GDM1 (cell line): ENCODE measurements at regions not wholly inside any gene's neighbourhood (a gene's known extent, or its start where the extent isn't known, plus 50 kb on each side); places are given as distances from the start of the nearest gene placed in this dataset.
A peak's percentile ranks its signal among the peaks of the same experiment; 100 is the strongest.
"Not testable (repeated sequence)": the region's sequence is repeated elsewhere in the genome, so short reads cannot be mapped to it uniquely, and the experiment has no call there.

Experiments
- DNase-seq: peaks from one replicate; lab custom pipeline; 2025; lab: John Stamatoyannopoulos, UW

DNA sequence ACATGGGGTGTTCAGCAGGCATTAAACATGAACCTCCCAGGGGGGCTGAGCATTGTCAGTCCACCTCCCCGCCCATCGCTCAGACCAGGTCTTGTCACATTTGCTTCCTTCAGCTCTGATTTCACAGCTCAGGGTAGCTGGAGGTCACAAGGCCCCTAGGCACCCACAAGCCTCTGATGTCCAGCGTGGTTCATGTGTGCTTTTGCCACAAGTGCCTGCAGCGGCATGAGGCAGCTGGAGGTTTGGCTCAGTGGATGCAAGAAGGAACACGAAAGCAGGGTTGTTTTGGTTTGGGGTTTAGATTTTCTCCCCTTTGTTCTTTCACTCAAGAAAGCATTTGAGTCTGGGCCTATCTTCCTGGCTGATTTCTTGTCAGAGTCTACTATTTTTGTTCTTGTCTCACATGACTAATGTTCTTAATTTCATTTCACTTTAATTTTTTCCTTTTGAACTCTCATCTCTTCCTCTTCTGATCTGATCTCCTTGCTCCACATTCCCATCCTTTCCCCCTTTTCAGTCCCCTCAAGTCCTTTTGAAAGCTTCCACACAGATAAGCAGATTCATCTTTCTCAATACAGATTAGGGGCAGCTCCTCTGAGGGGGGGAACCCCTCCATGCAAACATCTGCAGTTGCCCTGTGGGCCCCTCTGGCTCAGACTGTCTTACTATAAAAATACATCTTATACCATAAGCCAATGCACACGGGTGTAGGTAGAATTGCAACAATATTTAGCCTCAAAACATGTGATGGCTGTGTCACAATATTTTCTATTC lies 68.1 kb upstream of the CEP85L start:
- DNase-seq, result no peak

DNA sequence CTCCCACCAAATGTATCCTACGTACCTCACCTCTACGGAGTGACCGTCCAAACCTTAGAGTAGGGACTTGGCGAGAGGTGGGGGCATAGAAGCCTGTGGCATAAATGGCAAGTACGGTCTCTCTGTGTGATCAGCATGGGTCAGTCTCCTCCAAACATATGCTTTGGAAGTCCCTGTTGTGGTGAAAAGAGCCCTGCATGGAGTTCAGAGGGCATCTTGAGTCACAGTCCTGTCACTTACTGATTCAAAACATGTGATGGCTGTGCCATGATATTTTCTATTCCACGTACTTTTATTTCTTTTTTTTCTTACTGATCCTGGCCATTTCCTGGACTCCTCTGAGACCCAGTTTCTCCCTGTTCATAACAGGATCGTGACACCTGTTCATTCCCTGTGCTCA lies 67.5 kb upstream of the CEP85L start:
- DNase-seq, result no peak

DNA sequence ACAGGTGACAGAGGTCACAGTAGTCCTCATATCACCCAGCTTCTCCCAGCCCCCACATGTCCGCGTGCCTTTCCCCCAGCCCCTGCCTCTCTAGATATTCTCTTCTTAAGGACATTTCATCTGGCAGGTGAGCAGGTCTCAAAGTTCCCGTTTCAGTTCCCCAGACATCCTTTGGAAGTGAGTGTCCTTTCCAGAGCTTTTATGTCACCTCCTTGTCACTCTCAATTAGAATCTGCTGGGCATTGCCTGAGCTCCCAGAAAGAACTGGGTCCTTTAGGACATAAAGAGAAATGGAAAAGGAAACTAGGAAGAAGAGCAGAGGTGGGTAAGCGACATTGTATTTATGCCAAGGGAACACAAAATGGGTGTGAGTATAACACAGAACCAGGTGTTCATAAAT lies 66.9 kb upstream of the CEP85L start:
- DNase-seq, result no peak

DNA sequence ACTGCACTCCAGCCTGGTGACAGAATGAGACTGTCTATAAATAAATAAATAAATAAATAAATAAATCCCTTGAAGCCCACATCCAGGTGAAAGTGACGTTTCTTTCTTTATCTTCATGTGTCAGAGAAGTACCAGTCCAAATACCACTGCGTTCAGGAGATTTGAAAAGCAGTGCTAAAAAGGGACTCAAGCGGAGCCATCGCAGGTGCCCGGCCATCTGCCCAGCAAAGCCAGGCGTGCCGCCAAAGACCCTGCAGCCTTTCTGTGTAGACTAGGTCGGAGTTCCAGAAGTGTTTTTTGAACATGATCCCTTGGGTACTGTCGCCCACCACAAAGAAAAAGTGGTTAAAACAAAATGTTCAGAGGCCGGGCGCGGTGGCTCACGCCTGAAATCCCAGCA lies 65.7 kb upstream of the CEP85L start:
- no peak for DNase-seq

DNA sequence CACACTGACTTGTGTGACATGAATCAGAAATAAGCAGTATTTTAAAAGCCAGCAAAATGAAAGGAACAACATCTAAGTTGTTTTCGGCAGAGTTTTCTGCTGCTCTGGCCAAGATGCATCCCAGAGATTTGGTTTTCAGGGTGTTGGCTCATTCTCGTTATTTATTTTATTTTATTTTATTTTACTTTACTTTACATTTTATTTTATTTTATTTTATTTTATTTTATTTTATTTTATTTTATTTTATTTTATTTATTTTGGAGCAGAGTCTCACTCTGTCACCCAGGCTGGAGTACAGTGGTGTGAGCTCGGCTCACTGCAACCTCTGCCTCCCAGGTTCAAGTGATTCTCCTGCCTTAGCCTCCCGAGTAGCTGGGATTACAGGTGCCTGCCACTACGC lies 64.5 kb upstream of the CEP85L start:
- DNase-seq, result not testable (repeated sequence)

DNA sequence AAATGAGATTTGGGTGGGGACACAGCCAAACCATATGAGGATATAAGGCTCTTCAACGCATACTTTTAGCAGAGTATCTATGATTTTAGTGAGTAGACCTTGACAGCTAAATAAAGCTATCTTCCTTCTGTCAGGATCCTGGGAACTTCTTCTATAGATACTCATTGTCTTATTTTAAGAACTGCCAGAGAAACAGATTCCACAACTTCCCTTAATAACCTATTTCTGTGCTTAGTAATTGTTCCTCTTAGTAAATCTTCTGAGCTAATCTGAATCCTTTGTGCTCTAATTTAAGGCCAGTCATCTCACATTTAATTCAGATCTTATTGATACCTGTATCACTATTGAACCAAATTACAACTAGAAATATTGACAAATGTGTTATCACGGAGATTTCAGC lies 64.0 kb upstream of the CEP85L start:
- DNase-seq, result no peak

DNA sequence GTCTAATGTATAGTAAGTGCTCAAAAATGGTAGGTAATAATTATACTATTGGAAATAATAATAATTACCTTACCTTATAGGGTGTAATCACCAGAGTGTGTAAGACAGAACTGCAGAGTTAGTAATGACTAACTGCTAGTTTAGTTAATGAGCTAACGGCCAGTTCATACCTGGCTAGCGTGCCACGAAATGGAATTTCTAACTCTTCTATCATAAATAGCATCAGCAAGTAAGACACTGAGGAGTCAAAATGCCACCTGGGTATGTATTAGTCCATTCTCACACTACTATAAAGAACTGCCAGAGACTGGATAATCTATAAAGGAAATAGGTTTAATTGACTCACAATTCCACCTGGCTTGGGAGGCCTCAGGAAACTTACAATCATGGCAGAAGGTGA lies 63.4 kb upstream of the CEP85L start:
- no peak for DNase-seq

DNA sequence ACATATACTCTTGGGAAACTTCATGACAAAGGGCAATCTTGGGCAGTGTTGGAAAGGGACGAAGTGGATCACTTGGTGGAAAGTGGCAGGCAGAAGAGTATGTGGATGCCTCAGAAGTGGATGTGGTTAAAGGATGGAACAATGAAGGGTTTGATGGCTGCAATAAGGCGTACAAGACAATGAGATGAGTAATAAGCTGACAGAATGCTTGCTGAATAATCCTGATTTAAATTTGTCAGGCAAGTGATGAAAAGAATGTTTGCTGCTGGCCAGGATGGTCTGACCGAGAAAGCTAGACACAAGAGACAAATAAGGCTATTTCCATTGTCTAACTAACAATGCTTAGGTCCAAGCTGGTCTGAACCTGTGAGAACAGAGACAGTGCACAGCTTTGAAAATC lies 61.6 kb upstream of the CEP85L start:
- DNase-seq, result no peak

DNA sequence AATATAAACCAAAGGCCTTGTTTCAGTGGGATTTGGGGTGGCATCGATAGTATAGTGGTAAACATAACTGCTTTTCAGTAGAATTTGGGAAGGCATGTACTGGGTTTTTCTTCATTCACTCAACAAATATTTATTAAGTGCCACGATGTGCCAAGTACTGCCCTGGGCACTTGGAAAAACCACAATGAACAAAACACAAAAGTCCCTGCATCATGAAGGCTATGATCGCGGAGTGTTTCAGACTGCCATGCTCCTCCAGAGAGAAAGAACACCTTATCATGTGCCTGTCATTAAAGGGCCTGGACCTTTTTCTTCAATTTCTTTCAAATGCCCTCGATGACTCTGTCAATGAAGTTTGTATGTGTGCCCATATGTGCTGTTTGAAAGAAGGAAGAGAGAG lies 59.2 kb upstream of the CEP85L start:
- DNase-seq, result no peak

DNA sequence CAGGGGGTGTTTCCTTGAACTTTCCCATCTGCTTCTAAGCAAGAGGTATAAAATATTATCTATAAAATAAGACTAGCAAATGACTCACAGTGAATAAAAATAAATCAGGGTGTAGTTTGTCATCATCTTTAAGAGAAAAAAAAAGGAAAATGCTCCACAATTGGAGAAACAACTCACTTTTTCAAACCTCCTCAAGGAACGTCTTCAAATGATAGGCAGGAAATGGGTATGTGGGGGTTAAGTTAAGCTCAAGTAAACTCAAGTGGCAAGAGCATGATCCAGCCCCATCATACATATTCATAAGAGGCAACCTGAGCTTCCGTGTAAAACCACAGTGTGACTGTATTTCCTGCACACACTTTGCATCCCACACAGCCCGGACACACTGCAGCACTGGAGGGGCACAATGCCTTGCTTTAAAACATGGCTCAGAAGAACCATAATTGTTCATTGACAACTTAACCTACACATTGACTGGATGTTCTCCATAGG lies 58.5 kb upstream of the CEP85L start:
- DNase-seq, result peak; percentile 75

DNA sequence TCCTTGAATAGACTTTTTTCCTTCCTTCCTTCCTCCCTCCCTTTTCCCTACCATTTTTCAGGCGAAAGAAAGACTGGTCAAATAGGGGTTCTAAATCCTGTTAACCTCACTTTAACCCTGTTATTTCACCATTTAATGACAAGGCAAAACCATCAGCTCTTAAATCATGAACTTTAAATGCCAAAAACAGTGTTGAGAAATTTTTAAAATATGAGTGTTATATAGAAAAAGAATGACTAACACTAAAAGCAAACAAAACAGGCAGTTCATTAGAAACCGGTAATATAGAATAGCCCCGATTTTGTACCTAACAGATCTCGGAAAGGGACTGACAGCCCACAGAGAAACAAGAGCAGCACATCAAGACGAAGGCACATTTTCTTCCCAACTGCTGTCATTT lies 57.4 kb upstream of the CEP85L start:
- DNase-seq, result no peak

DNA sequence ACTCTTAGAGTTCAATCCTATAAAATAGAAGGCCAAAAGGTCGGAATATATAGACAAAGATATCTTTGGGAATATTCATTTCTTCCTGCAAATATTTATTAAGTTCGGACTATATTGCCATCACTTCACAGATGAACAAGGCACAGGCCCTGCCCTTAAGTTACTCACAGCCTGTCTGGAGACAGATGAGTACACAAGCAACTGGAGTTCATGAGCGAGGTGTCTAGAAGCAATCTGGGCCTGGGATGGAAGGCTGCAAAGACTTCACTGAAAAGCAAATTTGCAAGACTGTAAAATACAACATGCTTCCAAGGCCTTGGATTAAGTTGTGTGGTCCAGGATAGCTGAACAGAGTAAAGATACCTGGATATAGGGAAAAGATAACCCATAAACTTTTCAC lies 56.7 kb upstream of the CEP85L start:
- DNase-seq, result no peak

DNA sequence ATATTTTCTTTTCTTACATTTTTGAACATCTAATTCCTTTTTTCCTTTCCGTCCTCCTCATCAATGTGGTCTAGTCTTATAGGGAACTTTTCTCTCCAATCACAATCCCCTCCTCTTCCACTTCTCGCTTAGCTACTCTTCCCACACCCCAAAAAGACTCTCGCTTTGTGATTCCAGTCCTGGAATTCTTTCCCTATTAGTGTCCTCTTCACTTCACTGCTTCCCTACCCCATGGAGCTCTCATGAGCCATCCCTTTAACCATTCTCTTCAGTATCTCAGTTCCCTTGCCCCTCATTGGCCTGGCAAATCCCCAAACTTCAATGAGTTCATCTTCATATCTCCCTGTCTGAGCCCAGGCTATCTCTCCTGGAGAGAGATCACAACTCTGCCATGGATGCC lies 55.3 kb upstream of the CEP85L start:
- no peak for DNase-seq

DNA sequence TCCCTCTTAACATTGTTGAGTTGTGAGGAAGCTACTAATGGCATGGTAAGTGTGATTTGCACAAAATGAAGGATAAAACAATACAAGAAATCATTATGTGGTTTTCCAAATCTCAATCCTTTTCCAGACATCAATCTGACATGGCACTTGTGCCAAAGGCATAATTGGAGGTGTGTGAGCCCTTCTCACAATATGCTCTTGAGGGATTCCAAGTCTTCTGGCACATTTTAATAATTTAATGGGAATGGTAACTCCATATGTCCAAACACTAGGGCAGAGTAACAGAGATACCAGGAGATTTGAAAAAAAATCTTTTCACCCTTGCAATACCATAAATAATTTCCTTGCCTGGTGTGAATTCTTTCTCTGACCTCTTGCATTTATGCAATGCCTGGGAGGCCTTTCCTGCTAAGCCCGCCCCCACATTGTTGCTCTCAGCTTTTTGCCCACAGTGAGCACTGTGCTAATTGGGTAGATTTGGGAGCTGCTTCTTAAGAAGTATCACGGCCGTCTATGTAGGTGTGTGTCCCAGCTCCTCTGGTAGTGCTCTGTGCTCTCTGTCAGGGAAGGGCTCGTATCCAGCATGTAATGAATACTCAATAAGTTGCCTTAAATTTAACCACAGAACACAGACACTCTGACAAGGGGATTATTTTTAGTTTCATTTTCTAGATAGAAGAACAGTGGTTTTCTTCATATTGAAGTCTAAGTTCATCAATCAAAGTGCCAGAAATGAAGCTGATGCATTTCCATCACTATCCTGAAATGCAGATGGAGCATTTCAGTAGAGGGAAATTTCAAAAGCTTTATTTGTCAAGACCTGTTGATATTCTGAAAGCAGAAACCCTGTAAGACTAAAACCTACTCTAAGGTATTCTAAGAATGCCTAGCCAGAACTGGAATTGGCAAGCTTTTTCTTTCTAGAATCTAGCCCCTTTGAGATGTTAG lies 54.4 kb upstream of the CEP85L start:
- DNase-seq, result peak; percentile 2

DNA sequence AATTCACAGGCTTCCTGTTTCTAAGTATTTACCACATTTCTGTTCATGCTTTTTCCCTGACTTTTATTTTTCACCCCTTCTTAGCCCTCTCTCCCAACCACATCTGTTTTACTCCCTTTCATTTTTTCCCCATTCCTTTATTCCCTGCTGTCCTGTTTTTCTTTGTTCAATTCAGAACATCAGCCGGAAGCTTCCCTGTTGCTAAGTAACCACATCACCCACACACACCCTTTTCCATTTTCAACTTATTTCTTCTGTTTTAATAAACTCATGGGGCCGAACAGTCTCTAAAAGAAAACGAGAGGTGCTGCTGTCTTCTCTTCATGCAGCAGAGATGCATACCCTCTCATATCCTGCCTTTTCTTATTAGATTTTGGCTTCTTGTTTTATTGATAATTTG lies 53.5 kb upstream of the CEP85L start:
- DNase-seq, result no peak

DNA sequence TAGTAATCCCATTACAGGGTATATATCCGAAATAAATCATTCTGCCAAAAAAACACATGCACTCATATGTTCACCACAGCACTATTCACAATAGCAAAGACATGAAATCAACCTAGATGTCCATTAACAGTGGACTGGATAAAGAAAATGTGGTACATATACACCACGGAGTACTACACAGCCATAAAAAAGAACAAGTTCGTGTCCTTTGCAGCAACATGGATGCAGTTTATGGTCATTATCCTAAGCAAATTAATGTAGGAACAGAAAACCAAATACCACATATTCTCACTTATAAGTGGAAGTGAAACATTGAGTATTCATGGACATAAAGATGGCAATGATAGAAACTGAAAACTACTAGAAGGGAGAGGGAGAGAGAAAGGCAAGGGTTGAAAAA lies 49.9 kb upstream of the CEP85L start:
- DNase-seq, result not testable (repeated sequence)
